HepG2 (cell line): ENCODE measurements at regions not wholly inside any gene's neighbourhood (a gene's known extent, or its start where the extent isn't known, plus 50 kb on each side); places are given as distances from the start of the nearest gene placed in this dataset.

Source experiments
- CBX1 ChIP-seq: IDR thresholded peaks from one replicate; pipeline ENCODE4 v1.6.1; 2016; ENCODE audit warnings: antibody characterized with exemption, low read depth
- ELF1 ChIP-seq: sonication (generic); formaldehyde crosslinking; IDR thresholded peaks from 2 replicates; pipeline ENCODE4 v1.4.0; 2020; ENCODE audit warnings: missing genetic modification reagents
- ELF3 ChIP-seq: IDR thresholded peaks from 2 replicates; pipeline ENCODE4 v1.6.1; 2016; ENCODE audit warnings: missing genetic modification reagents, missing compliant biosample characterization
- EP300 ChIP-seq, 3 experiments: sonication (generic) in 1 of 3; formaldehyde crosslinking in 1 of 3; IDR thresholded peaks; 2 replicates each; pipeline versions ENCODE4 v1.5.1 to v1.6.1; 2011 to 2020; ENCODE audit warnings: low read depth in 2 of 3, low read length in 2 of 3, borderline replicate concordance in 1 of 3, improper control_type of control experiment in 1 of 3, mild to moderate bottlenecking in 1 of 3, missing genetic modification reagents in 1 of 3, moderate library complexity in 1 of 3
- ETV5 ChIP-seq: IDR thresholded peaks from 2 replicates; pipeline ENCODE4 v1.6.1; 2018; ENCODE audit warnings: missing biosample characterization, missing genetic modification reagents, inconsistent platforms, borderline replicate concordance
- FOSL2 ChIP-seq: sonication (generic); formaldehyde crosslinking; IDR thresholded peaks from 2 replicates; pipeline ENCODE4 v1.4.0; 2020; ENCODE audit warnings: missing genetic modification reagents
- FOXA1 ChIP-seq, 2 experiments: fragments of 450-650 bp in 1 of 2; sonication (generic) in 1 of 2; formaldehyde crosslinking in 1 of 2; IDR thresholded peaks; 2 replicates each; pipeline versions ENCODE4 v1.4.0 to v1.6.1; 2016 to 2020; ENCODE audit warnings: missing genetic modification reagents in 1 of 2
- GABPB1 ChIP-seq: IDR thresholded peaks from 2 replicates; pipeline ENCODE4 v1.6.1; 2016; ENCODE audit warnings: mild to moderate bottlenecking, missing genetic modification reagents, moderate library complexity, missing compliant biosample characterization
- HNF4A ChIP-seq: sonication (generic); formaldehyde crosslinking; IDR thresholded peaks from 2 replicates; pipeline ENCODE4 v1.4.0; 2020; ENCODE audit warnings: missing genetic modification reagents
- MIER2 ChIP-seq: IDR thresholded peaks from 2 replicates; pipeline ENCODE4 v1.6.1; 2016; ENCODE audit warnings: missing biosample characterization, missing genetic modification reagents
- PPARG ChIP-seq: conservative IDR thresholded peaks from 2 replicates; pipeline ENCODE4 v1.6.1; 2016; ENCODE audit warnings: missing biosample characterization, missing genetic modification reagents
- RARA ChIP-seq: IDR thresholded peaks from 2 replicates; pipeline ENCODE4 v1.6.1; 2016; ENCODE audit warnings: missing genetic modification reagents, missing compliant biosample characterization
- SAP130 ChIP-seq: IDR thresholded peaks from 2 replicates; pipeline ENCODE4 v1.6.1; 2016; ENCODE audit warnings: low read depth
- SOX5 ChIP-seq: IDR thresholded peaks from 2 replicates; pipeline ENCODE4 v1.6.1; 2016; ENCODE audit warnings: borderline replicate concordance
- SOX6 ChIP-seq, 2 experiments: fragments of 450-650 bp in 1 of 2; sonication (generic) in 1 of 2; formaldehyde crosslinking in 1 of 2; IDR thresholded peaks; 2 replicates each; pipeline versions ENCODE4 v1.4.0 to v1.6.1; 2017 to 2020; ENCODE audit warnings: antibody characterized with exemption in 1 of 2, mild to moderate bottlenecking in 1 of 2, missing genetic modification reagents in 1 of 2
- ZNF382 ChIP-seq: sonication (generic); formaldehyde crosslinking; IDR thresholded peaks from 2 replicates; pipeline ENCODE4 v1.5.0; 2020; ENCODE audit warnings: missing genetic modification reagents, mild to moderate bottlenecking, borderline replicate concordance
- ZNF644 ChIP-seq: IDR thresholded peaks from 2 replicates; pipeline ENCODE4 v1.6.1; 2016; ENCODE audit warnings: low read depth
- TF ChIP-seq, protein P1 (sequence below): sonication (generic); formaldehyde crosslinking; IDR thresholded peaks from 2 replicates; pipeline ENCODE4 v1.4.0; 2020; ENCODE audit warnings: missing genetic modification reagents
- TF ChIP-seq, protein P2 (sequence below): IDR thresholded peaks from 2 replicates; pipeline ENCODE4 v1.6.1; 2016; ENCODE audit warnings: mild to moderate bottlenecking, missing biosample characterization, missing genetic modification reagents
- TF ChIP-seq, protein P3 (sequence below): IDR thresholded peaks from 2 replicates; pipeline ENCODE4 v1.4.0; 2020; ENCODE audit warnings: mild to moderate bottlenecking, missing genetic modification reagents
- TF ChIP-seq, protein P4 (sequence below): sonication (generic); formaldehyde crosslinking; IDR thresholded peaks from 2 replicates; pipeline ENCODE4 v1.4.0; 2020; ENCODE audit warnings: low read depth, missing genetic modification reagents

DNA sequence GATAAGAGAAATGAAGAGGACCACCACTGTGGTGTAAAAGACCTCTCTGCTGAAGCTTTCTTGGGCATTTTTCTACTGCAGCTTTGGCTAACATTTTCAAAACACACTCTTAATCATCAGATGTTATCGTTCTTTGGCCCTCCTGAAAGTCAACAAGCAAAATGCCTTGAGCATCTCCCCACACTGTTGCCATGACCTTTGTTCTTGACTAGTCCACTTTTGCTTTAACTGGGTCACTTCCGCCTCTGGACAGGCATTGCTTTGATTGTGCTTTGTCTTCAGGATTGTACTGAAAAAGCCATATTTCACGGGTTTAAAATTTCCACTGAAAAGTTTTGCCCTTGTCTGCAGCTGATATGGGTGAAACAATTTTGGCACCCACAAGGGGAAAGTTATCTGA, 107.8 kb upstream of the CXCL12 start (continued):
- peak in 1 of 2 experiments; percentile 17; a peak in 1 of 4 replicates for TF ChIP-seq EP300 (IDR thresholded peaks at IDR 0.05; ENCODE audit: low read depth in 2 of 2, low read length in 2 of 2)
- no peak for TF ChIP-seq EP300 (CRISPR knock-in tag; IDR thresholded peaks at IDR 0.05; ENCODE audit: borderline replicate concordance)
- peak; percentile 72 for TF ChIP-seq ELF1 (CRISPR knock-in tag)
- TF ChIP-seq FOSL2 (CRISPR knock-in tag) = peak; percentile 33; the same call in 1 of the 2 replicates
- peak; percentile 68; the same call in 1 of the 2 replicates for TF ChIP-seq ZNF644 (CRISPR knock-in tag)
- TF ChIP-seq SOX5 (CRISPR knock-in tag) = peak; percentile 56
- peak; percentile 17; the same call in 1 of the 2 replicates for TF ChIP-seq SAP130 (CRISPR knock-in tag)
- peak; percentile 68; the same call in 1 of the 2 replicates for TF ChIP-seq ETV5 (CRISPR knock-in tag)
- no peak for TF ChIP-seq ZNF382 (CRISPR knock-in tag)
- peak; percentile 41; the same call in 1 of the 2 replicates for TF ChIP-seq RARA (CRISPR knock-in tag)
- TF ChIP-seq, protein P1, sequence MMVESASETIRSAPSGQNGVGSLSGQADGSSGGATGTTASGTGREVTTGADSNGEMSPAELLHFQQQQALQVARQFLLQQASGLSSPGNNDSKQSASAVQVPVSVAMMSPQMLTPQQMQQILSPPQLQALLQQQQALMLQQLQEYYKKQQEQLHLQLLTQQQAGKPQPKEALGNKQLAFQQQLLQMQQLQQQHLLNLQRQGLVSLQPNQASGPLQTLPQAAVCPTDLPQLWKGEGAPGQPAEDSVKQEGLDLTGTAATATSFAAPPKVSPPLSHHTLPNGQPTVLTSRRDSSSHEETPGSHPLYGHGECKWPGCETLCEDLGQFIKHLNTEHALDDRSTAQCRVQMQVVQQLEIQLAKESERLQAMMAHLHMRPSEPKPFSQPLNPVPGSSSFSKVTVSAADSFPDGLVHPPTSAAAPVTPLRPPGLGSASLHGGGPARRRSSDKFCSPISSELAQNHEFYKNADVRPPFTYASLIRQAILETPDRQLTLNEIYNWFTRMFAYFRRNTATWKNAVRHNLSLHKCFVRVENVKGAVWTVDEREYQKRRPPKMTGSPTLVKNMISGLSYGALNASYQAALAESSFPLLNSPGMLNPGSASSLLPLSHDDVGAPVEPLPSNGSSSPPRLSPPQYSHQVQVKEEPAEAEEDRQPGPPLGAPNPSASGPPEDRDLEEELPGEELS (CRISPR knock-in tag) = no peak
- TF ChIP-seq PPARG (CRISPR knock-in tag) = peak; percentile 50; the same call in 1 of the 2 replicates
- no peak for TF ChIP-seq SOX6 (IDR thresholded peaks at IDR 0.05)
- TF ChIP-seq SOX6 (CRISPR knock-in tag; IDR thresholded peaks at IDR 0.05) = peak; percentile 48
- TF ChIP-seq MIER2 (CRISPR knock-in tag) = peak; percentile 31; the same call in 1 of the 2 replicates
- peak; percentile 65; the same call in 1 of the 2 replicates for TF ChIP-seq GABPB1 (CRISPR knock-in tag)
- TF ChIP-seq, protein P2, sequence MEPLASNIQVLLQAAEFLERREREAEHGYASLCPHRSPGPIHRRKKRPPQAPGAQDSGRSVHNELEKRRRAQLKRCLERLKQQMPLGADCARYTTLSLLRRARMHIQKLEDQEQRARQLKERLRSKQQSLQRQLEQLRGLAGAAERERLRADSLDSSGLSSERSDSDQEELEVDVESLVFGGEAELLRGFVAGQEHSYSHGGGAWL (CRISPR knock-in tag) = no peak
- TF ChIP-seq FOXA1 (IDR thresholded peaks at IDR 0.05) = no peak
- peak; percentile 75 for TF ChIP-seq FOXA1 (CRISPR knock-in tag; IDR thresholded peaks at IDR 0.05)
- TF ChIP-seq ELF3 (CRISPR knock-in tag) = peak; percentile 96
- peak; percentile 74 for TF ChIP-seq HNF4A (CRISPR knock-in tag)
- TF ChIP-seq, protein P3, sequence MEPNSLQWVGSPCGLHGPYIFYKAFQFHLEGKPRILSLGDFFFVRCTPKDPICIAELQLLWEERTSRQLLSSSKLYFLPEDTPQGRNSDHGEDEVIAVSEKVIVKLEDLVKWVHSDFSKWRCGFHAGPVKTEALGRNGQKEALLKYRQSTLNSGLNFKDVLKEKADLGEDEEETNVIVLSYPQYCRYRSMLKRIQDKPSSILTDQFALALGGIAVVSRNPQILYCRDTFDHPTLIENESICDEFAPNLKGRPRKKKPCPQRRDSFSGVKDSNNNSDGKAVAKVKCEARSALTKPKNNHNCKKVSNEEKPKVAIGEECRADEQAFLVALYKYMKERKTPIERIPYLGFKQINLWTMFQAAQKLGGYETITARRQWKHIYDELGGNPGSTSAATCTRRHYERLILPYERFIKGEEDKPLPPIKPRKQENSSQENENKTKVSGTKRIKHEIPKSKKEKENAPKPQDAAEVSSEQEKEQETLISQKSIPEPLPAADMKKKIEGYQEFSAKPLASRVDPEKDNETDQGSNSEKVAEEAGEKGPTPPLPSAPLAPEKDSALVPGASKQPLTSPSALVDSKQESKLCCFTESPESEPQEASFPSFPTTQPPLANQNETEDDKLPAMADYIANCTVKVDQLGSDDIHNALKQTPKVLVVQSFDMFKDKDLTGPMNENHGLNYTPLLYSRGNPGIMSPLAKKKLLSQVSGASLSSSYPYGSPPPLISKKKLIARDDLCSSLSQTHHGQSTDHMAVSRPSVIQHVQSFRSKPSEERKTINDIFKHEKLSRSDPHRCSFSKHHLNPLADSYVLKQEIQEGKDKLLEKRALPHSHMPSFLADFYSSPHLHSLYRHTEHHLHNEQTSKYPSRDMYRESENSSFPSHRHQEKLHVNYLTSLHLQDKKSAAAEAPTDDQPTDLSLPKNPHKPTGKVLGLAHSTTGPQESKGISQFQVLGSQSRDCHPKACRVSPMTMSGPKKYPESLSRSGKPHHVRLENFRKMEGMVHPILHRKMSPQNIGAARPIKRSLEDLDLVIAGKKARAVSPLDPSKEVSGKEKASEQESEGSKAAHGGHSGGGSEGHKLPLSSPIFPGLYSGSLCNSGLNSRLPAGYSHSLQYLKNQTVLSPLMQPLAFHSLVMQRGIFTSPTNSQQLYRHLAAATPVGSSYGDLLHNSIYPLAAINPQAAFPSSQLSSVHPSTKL (CRISPR knock-in tag) = peak; percentile 74
- TF ChIP-seq CBX1 = no peak
- TF ChIP-seq, protein P4, sequence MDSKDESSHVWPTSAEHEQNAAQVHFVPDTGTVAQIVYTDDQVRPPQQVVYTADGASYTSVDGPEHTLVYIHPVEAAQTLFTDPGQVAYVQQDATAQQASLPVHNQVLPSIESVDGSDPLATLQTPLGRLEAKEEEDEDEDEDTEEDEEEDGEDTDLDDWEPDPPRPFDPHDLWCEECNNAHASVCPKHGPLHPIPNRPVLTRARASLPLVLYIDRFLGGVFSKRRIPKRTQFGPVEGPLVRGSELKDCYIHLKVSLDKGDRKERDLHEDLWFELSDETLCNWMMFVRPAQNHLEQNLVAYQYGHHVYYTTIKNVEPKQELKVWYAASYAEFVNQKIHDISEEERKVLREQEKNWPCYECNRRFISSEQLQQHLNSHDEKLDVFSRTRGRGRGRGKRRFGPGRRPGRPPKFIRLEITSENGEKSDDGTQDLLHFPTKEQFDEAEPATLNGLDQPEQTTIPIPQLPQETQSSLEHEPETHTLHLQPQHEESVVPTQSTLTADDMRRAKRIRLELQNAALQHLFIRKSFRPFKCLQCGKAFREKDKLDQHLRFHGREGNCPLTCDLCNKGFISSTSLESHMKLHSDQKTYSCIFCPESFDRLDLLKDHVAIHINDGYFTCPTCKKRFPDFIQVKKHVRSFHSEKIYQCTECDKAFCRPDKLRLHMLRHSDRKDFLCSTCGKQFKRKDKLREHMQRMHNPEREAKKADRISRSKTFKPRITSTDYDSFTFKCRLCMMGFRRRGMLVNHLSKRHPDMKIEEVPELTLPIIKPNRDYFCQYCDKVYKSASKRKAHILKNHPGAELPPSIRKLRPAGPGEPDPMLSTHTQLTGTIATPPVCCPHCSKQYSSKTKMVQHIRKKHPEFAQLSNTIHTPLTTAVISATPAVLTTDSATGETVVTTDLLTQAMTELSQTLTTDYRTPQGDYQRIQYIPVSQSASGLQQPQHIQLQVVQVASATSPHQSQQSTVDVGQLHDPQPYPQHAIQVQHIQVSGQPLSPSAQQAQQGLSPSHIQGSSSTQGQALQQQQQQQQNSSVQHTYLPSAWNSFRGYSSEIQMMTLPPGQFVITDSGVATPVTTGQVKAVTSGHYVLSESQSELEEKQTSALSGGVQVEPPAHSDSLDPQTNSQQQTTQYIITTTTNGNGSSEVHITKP = 0 out of 2 replicates have a peak, but pooled peaks have one; percentile 29
